COLO829 (cell line): ENCODE measurements at regions not wholly inside any gene's neighbourhood (a gene's known extent, or its start where the extent isn't known, plus 50 kb on each side); places are given as distances from the start of the nearest gene placed in this dataset.
A peak's percentile ranks its signal among the peaks of the same experiment; 100 is the strongest.

Experiments used
- DNase-seq: peaks from one replicate; pipeline ENCODE4 v3.0.0; 2012; ENCODE audit warnings: low spot score

- no peak for DNase-seq
These were observed 1272.1 kb upstream of the ADGRB3 start for GRCh38 chr6:67362976-67363375.

GRCh38 chr6:67361264-67361663 lies 1273.8 kb upstream of the ADGRB3 start:
- no peak for DNase-seq

GRCh38 chr6:67358241-67358640 lies 1276.8 kb upstream of the ADGRB3 start:
- no peak for DNase-seq

GRCh38 chr6:67353861-67354260 lies 1281.2 kb upstream of the ADGRB3 start:
- DNase-seq, result no peak

- DNase-seq, result no peak
These were observed 1282.4 kb upstream of the ADGRB3 start for GRCh38 chr6:67352717-67353116.

- no peak for DNase-seq
These were observed 1284.4 kb upstream of the ADGRB3 start for GRCh38 chr6:67350729-67351128.

- DNase-seq, result peak; percentile 3
These were observed 1289.1 kb upstream of the ADGRB3 start for GRCh38 chr6:67345946-67346345.

- no peak for DNase-seq
These were observed 1299.1 kb upstream of the ADGRB3 start for GRCh38 chr6:67336014-67336413.

GRCh38 chr6:67331304-67331703 lies 1303.8 kb upstream of the ADGRB3 start:
- DNase-seq, result no peak

GRCh38 chr6:67328269-67328668 lies 1306.8 kb upstream of the ADGRB3 start:
- DNase-seq, result no peak

GRCh38 chr6:67300430-67301040 lies 1334.5 kb upstream of the ADGRB3 start:
- DNase-seq, result no peak

- DNase-seq, result no peak
These were observed 1342.9 kb upstream of the ADGRB3 start for GRCh38 chr6:67292169-67292568.

- DNase-seq, result no peak
These were observed 1347.5 kb upstream of the ADGRB3 start for GRCh38 chr6:67287566-67287965.

- peak; percentile 11 for DNase-seq
These were observed 1349.1 kb upstream of the ADGRB3 start for GRCh38 chr6:67285770-67286495.

GRCh38 chr6:67277312-67277711 lies 1357.8 kb upstream of the ADGRB3 start:
- no peak for DNase-seq

GRCh38 chr6:67265996-67266921 lies 1368.8 kb upstream of the ADGRB3 start:
- no peak for DNase-seq

- DNase-seq, result no peak
These were observed 1382.4 kb upstream of the ADGRB3 start for GRCh38 chr6:67252663-67253062.

- no peak for DNase-seq
These were observed 1387.0 kb upstream of the ADGRB3 start for GRCh38 chr6:67248077-67248476.

GRCh38 chr6:67244037-67244436 lies 1391.0 kb upstream of the ADGRB3 start:
- no peak for DNase-seq

GRCh38 chr6:67237277-67237676 lies 1397.8 kb upstream of the ADGRB3 start:
- DNase-seq, result no peak

GRCh38 chr6:67231092-67231491 lies 1404.0 kb upstream of the ADGRB3 start:
- no peak for DNase-seq

- no peak for DNase-seq
These were observed 1410.1 kb upstream of the ADGRB3 start for GRCh38 chr6:67224989-67225388.

- no peak for DNase-seq
These were observed 1413.9 kb upstream of the ADGRB3 start for GRCh38 chr6:67221226-67221625.
